ENCODE measurements at regions not wholly inside any gene's neighbourhood (a gene's known extent, or its start where the extent isn't known, plus 50 kb on each side); places are given as distances from the start of the nearest gene placed in this dataset.
"Not testable (repeated sequence)": the region's sequence is repeated elsewhere in the genome, so short reads cannot be mapped to it uniquely, and the experiment has no call there.

DNA sequence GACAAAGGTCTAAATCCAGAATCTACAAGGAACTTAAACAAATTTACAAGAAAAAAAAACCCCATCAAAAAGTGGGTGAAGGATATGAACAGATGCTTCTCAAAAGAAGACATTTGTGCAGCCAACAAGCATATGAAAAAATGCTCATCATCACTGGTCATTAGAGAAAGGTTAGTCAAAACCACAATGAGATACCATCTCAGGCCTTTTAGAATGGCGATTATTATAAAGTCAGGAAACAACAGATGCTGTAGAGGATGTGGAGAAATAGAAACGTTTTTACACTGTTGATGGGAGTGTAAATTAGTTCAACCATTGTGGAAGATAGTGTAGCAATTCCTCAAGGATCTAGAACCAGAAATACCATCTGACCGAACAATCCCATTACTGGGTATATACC is 518.9 kb upstream of the CCDC54 start:
- TF ChIP-seq, protein P1, sequence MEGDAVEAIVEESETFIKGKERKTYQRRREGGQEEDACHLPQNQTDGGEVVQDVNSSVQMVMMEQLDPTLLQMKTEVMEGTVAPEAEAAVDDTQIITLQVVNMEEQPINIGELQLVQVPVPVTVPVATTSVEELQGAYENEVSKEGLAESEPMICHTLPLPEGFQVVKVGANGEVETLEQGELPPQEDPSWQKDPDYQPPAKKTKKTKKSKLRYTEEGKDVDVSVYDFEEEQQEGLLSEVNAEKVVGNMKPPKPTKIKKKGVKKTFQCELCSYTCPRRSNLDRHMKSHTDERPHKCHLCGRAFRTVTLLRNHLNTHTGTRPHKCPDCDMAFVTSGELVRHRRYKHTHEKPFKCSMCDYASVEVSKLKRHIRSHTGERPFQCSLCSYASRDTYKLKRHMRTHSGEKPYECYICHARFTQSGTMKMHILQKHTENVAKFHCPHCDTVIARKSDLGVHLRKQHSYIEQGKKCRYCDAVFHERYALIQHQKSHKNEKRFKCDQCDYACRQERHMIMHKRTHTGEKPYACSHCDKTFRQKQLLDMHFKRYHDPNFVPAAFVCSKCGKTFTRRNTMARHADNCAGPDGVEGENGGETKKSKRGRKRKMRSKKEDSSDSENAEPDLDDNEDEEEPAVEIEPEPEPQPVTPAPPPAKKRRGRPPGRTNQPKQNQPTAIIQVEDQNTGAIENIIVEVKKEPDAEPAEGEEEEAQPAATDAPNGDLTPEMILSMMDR (conservative IDR thresholded peaks at IDR 0.05; ENCODE audit: low read depth in 2 of 2): not testable (repeated sequence)
- not testable (repeated sequence) for TF ChIP-seq EZH2phosphoT487 (IDR thresholded peaks at IDR 0.05; ENCODE audit: unreplicated experiment); EZH2 (IDR thresholded peaks at IDR 0.05; ENCODE audit: low read depth, unreplicated experiment); POLR2AphosphoS5 (IDR thresholded peaks at IDR 0.05; ENCODE audit: low read depth)

Data from GM23338 (cell line).